ENCODE measurements at regions not wholly inside any gene's neighbourhood (a gene's known extent, or its start where the extent isn't known, plus 50 kb on each side); places are given as distances from the start of the nearest gene placed in this dataset.

- no peak for DNase-seq (ENCODE audit: low read depth)
These were observed 83.1 kb upstream of the RASGRP1 start for GRCh38 chr15:38647683-38648082.

GRCh38 chr15:38648121-38648843 is 83.7 kb upstream of the RASGRP1 start:
- no peak for DNase-seq (ENCODE audit: low read depth)

- no peak for DNase-seq (ENCODE audit: low read depth)
These were observed 85.8 kb upstream of the RASGRP1 start for GRCh38 chr15:38650384-38650783.

- no peak for DNase-seq (ENCODE audit: low read depth)
These were observed 86.3 kb upstream of the RASGRP1 start for GRCh38 chr15:38650936-38651327.

GRCh38 chr15:38651328-38652038 is 86.9 kb upstream of the RASGRP1 start:
- DNase-seq (ENCODE audit: low read depth): no peak

- DNase-seq (ENCODE audit: low read depth): no peak
These were observed 87.7 kb upstream of the RASGRP1 start for GRCh38 chr15:38652183-38652794.

- no peak for DNase-seq (ENCODE audit: low read depth)
These were observed 88.4 kb upstream of the RASGRP1 start for GRCh38 chr15:38652998-38653397.

GRCh38 chr15:38658431-38658830 is 93.8 kb upstream of the RASGRP1 start:
- DNase-seq (ENCODE audit: low read depth): no peak

GRCh38 chr15:38660738-38661137 is 96.1 kb upstream of the RASGRP1 start:
- DNase-seq (ENCODE audit: low read depth): no peak

GRCh38 chr15:38662033-38662802 is 97.6 kb upstream of the RASGRP1 start:
- DNase-seq (ENCODE audit: low read depth): no peak

GRCh38 chr15:38662805-38663204 is 98.2 kb upstream of the RASGRP1 start:
- no peak for DNase-seq (ENCODE audit: low read depth)

- no peak for DNase-seq (ENCODE audit: low read depth)
These were observed 101.1 kb upstream of the RASGRP1 start for GRCh38 chr15:38665586-38666305.

GRCh38 chr15:38666865-38667510 is 102.4 kb upstream of the RASGRP1 start:
- no peak for DNase-seq (ENCODE audit: low read depth)

- DNase-seq (ENCODE audit: low read depth): no peak
These were observed 103.6 kb upstream of the RASGRP1 start for GRCh38 chr15:38667890-38668850.

GRCh38 chr15:38668898-38669391 is 104.3 kb upstream of the RASGRP1 start:
- no peak for DNase-seq (ENCODE audit: low read depth)

GRCh38 chr15:38670128-38671005 is 105.8 kb upstream of the RASGRP1 start:
- DNase-seq (ENCODE audit: low read depth): no peak

- DNase-seq (ENCODE audit: low read depth): no peak
These were observed 106.4 kb upstream of the RASGRP1 start for GRCh38 chr15:38671006-38671387.

GRCh38 chr15:38671675-38672254 is 107.2 kb upstream of the RASGRP1 start:
- no peak for DNase-seq (ENCODE audit: low read depth)

GRCh38 chr15:38672273-38672672 is 107.7 kb upstream of the RASGRP1 start:
- DNase-seq (ENCODE audit: low read depth): no peak
